Kidney capillary endothelial cell (primary cell): ENCODE measurements at regions not wholly inside any gene's neighbourhood (a gene's known extent, or its start where the extent isn't known, plus 50 kb on each side); places are given as distances from the start of the nearest gene placed in this dataset.
"Not testable (repeated sequence)": the region's sequence is repeated elsewhere in the genome, so short reads cannot be mapped to it uniquely, and the experiment has no call there.

Source experiments
- DNase-seq: peaks from one replicate; pipeline ENCODE4 v3.0.0-alpha.2; 2018; ENCODE audit warnings: low spot score

DNA sequence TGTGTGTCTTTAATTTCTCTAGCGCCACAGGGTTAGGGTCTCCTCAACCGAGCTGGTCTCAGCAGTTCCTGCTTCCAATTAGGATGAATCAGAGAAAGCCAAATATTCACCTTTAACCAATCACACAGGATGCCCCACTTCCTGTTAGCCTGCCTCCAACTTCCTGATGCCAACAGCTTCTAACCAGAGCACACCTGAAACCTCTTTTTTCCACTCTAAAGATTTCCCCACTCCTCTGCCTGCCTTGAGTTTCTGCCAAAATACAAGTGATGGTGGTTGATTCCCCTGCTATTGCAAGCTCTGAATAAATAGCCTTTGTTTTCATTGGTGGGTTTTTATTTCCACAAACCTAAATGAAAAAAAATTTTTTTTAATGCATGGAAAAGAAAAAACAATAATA, 144.7 kb upstream of the UST start:
- DNase-seq: no peak

DNA sequence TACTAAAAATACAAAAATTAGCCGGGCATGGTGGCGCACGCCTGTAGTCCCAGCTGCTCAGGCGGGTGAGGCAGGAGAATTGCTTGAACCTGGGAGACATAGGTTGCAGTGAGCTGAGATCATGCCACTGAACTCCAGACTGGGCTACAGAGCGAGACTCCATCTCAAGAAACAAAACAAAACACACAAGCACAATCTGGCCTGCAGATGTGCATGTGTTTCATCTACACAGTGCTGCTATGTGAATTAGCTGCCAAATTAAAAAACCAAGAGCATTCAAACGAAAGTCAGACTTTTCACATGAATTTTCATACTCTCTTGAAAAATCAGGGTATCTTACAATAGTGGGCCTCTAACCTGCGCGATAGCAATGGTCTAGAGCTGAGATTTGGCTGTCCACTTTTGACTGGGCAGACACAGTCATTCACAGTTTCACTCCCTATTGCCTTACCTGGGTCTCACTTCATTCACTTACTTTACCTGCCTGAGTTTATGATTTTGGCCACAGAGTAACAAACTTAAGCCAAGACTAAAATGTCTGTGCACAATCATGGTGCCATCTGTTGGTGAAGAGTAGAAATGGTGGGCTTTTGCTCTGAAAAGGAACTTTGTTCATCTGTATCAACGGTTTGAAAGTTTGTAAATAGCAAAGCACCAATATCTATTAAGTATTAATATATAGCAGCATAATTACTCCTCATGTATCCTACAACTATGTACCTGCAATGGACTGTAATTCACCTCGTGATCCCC, 138.5 kb upstream of the UST start:
- DNase-seq: peak; percentile 10

DNA sequence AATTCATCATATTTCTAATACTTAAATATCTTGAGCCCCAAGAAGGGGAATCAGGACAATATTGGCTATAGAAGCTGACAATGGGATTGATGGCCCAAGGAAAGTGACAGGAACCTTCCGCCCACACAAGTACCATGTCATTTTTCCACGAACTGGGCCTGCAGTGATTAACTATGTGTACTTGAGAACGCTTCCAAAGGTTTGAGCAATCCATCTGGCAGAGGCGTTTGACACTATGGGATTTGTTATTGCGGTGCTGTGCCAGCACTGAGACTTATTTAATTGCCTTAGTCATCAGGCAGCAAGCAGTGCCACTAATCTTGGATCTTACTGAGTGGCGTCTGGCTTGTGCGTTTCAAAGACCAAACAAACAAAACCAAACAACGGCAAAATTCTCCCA, 135.6 kb upstream of the UST start:
- DNase-seq: no peak

DNA sequence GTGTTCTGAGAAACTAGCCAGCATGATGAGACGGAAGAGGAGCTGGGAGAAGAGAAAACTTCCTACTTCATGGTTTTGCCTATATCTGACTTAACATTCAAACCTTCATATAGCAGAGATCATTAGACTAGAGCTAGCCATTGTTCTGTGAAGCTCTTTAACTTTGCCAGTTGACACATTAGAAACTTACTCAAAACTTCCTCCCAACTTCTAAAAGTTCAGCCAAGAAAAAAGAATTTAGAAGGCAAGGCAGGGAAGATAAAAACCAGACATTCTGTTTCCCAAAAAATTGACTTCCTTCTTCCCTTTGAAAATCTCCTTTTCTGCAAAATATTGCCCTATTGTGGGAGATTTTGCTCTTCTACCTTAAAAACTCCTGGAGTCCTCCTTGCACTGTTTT, 134.8 kb upstream of the UST start:
- no peak for DNase-seq

DNA sequence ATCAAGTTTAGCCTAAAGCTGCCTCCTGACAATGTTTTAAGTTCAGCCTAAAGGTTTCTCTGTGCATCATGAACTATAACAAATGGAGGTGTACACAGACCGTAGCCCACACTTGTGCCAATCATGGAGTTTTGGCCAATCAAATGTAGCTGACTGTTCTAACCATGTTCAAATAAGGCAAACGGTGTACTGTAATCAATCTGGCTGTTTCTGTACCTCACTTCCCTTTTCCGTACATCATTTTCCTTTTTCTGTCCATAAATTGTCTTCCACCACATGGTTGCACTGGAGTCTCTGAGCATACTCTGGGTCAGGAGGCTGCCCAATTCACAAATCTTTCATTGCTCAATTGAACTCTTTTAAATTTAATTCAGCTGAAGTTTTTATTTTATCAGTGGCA, 132.2 kb upstream of the UST start:
- DNase-seq: no peak

DNA sequence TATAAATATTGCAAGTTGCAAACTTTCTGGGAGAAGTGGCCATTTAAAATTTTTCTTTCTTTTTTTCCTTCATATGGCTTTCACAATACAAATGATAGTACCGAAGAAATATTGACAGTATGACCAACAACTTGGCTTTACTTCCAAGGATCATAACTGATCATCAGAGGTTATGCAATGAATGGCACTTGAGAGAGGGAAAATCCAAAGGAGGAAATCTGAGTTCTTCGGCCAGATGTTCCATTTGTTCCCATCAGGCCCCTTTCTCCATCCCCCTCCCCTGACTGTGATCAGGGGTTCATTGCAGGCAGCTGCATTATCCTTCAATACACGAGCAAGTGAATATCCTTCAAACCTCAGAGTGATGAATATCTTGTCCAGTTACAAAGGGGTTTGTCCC, 130.0 kb upstream of the UST start:
- DNase-seq: no peak

DNA sequence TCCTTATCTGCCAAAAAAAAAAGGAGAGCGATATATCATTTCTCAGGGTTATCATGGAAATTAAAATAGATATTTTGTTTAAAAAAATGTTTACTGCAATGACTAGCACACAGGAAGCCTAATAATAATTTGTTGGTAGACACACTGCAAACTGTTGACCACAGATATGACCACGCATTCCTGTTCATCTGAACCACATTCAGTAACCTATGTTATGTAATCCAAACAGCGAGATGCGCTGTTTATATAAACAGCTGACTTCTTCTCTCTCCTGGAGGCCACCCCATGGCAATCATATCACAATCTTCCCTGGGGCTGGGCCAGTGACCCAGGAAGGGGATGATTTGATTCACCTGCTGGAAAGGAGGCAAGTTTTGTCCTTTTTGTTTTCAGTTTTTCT, 129.3 kb upstream of the UST start:
- no peak for DNase-seq

DNA sequence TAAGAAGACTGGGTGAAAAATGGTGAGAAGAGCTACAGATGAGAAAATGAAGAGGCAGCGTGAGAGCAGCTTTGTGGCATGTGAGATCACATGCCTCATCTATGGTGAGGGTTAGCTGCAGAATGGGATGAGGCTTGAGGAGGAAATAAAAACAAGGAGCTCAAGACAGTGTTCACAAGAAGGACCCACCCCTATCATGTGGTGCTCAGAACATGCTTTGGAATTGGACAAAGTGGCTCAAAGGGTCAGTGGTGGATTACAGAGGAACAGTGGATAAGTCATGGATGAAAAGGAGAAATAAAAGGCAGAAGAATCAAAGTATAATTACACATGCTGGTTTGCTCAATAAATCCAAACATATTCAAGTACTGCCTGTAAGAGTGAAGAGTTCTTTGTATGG, 126.9 kb upstream of the UST start:
- DNase-seq: no peak

DNA sequence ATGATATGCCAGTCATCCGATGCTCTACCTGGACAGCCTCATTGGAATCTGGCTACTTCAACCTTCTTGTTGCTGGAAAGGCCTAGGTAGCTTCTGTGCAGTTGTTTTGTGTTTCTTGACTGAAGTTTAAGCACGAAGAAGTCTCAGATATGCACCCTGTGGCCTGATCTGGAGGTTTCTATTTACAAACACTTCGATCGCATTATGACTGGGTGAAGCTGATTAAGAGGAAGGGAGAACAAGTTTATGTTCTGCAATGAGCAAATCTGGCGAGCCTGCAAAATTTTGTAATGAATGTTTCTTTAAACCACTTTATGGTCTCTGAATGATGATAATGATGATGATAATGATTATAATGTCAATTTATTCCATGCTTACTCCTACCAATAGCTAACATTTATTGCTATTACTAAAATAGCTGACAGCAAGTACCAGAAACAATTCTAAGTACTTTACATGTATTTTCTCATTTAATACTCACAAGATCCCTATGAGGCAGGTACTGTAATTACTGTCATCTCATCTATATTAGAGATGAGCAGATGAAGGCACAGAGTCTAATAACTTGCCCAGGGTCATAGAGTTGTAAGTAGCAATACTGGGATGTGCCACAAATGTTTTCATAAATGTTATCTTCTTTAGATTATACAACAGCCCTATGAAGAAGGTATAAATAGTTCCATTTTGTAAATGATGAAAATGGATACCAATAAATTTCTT, 126.1 kb upstream of the UST start:
- no peak for DNase-seq

DNA sequence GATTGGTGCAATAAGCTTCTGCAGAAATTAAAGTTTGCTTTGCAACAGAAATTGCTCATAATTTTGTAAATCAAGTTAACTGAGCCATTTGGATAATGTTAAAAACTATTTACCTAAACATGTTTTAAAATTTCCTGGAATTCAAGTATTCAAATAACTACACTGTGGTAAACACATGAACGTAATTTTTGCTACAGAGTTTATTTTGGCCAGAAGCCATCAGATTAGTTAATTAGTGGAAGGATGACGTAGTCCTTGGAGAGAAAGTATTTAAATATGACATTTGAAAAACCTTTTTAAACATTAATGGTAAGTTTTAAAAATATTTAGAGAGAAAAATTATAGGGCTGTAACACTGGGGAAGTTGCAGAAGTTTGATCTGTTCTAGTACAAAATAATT, 121.2 kb upstream of the UST start:
- DNase-seq: no peak

DNA sequence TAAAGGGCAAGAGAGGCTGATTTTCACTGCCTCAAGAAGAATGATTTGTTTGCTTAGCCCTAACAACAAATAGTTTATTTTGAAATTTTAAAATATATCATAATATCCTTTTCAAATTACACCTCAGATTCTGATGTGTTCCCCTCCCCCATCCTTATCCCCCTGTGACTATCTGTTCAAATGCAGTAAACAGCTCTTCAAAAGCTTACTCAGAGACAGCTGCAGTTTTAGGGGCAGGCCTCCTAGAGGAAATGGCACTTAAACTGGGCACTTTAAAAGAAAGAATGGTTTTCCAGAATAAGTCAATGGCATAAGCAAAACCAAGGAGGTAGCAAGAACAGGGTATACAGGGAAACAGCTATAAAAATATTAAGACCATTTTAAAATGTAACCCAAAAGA, 118.6 kb upstream of the UST start:
- no peak for DNase-seq

DNA sequence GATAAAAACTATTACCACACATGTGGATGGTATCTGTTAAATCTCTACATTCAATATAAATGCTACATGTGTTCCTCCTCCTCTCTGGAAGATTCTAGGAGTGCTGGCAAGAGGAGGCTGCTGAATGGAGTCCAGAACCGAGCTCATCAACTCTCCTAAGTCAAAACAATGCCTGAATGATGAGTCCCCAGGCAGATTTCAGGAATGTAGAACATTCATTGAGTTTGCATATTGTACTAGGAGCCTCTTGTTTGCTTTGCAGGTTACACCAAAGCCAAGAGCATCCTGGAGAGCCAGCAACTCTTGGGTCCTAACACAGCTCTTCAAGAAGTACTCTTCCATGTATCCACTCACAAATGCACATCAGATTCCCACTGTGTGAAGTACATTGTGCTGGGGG, 117.6 kb upstream of the UST start:
- no peak for DNase-seq

DNA sequence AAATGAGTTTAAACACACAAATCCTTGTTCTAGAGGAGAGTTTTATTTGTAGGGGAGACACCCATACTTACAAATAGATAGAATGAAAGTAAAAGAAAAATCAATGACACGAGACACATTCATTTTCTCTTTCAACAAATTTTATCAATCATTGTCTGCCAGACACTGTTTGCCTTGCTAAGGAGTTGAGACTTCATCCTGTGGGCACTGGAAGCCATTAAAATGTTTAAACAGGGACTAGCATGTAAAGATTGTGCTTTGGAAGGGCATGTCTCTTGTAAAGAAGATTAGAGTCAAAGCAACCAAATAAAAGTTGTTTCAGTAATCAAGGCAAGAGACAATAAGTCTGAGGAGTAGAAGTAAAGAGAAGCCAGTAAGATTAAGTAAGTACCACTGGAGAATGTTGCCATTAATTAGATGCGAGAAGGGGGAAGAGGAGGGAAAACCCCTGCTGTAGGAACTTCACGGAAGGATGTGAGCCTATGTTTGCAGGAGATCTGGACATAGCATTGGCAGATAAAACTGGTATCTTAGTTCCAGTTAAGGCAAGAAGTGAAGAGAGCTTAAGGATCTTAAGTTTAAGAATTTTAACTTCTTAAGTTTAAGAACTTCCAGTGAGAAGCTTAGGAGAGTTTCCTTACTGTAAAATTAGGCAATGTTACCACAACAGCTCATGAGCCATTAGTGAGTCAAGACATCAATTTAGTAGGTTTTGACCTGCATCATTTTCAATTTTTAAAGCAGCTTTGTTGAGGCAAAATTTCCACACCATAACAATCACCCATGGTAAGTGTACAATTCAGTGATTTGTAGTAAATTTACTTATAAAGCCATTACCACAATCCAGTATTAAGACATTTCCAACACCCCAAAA, 117.0 kb upstream of the UST start:
- DNase-seq: no peak

DNA sequence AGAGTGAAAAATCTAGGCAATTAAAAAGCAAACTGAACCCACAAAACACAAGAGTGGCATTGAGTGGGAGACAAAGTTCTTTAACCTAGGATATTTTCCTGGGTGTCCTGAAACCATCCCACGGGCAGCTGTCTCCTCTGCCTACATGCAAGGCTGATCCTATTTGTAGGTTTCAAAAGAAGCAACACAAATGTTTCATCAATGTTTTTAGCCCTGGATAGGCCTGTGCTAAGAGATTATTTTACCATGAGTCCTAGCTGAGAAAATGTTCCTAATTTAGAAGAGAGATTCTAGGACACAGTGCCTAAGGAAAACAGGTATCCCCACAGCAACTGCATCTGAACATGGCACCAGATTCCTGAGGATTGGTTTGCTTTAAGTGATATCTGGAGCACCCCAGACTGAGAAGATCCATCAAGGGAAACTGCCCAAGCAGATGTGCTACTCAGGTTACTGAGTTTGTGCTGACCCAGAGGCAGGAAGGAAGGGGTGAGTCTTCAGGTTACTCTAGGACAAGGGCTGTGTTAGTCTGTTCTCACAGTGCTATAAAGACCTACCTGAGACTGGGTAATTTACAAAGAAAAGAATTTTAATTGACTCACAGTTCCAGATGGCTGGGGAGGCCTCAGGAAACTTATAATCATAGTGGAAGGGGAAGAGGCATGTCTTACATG, 111.6 kb upstream of the UST start:
- DNase-seq: no peak

DNA sequence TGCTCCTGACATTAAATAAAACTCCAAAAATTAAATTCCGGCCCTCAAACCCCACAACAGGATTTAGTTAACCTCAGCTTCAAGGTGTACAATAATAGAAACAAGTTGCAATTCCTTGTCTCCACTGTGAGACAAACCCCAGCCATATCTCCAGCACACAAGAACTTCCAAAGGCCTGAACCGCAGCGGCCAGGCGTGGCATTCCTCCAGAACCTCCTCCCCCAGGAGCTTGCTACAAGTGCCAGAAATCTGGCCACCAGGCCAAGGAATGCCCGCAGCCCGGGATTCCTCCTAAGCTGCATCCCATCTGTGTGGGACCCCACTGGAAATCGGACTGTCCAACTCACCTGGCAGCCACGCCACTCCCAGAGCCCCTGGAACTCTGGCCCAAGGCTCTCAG, 105.0 kb upstream of the UST start:
- not testable (repeated sequence) for DNase-seq

DNA sequence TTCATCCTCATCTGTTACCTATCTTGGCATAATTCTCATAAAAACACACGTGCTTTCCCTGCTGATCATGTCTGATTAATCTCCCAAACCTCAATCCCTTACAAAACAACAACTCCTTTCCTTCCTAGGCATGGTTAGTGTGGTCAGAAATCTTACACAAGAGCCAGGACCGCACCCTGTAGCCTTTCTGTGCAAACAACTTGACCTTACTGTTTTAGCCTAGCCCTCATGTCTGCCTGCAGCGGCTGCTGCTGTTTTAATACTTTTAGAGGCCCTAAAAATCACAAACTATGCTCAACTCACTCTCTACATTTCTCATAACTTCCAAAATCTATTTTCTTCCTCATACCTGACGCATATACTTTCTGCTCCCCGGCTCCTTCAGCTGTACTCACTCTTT, 103.6 kb upstream of the UST start:
- not testable (repeated sequence) for DNase-seq

DNA sequence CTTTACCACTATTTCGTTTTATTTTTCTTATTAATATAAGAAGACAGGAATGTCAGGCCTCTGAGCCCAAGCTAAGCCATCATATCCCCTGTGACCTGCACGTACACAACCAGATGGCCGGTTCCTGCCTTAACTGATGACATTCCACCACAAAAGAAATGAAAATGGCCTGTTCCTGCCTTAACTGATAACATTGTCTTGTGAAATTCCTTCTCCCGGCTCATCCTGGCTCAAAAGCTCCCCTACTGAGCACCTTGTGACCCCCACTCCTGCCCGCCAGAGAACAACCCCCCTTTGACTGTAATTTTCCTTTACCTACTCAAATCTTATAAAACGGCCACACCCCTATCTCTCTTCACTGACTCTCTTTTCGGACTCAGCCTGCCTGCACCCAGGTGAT, 101.8 kb upstream of the UST start:
- not testable (repeated sequence) for DNase-seq

DNA sequence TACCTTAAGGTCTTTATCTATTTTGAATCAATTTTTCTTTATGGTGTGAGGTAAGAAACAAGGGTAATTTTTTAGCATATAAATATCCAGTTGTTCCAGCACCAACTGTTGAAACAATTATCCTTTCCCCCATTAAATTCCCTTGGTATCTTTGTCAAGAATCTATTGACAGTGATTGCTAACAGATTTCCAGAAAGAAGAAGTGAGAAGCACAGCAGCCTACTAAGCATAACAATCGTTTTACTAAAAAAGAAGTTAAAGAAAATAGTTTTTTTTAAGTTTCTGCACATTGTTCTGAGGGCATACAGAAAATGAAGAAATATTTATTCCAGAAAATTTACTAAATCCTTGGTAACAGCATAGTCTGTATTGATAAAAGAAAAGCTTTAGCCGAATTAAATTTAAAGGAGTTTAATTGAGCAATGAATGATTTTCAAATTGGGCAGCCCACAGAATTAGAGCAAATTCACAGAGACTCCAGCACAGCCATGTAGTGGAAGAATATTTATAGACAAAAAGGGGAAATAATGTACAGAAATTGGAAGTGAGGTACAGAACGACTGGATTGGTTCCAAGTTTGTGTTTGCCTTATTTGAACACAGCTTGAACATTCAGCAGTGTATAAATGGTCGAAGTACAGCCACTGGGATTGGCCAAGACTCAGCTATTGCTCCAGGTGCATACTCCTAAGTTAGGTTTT, 97.9 kb upstream of the UST start:
- no peak for DNase-seq

DNA sequence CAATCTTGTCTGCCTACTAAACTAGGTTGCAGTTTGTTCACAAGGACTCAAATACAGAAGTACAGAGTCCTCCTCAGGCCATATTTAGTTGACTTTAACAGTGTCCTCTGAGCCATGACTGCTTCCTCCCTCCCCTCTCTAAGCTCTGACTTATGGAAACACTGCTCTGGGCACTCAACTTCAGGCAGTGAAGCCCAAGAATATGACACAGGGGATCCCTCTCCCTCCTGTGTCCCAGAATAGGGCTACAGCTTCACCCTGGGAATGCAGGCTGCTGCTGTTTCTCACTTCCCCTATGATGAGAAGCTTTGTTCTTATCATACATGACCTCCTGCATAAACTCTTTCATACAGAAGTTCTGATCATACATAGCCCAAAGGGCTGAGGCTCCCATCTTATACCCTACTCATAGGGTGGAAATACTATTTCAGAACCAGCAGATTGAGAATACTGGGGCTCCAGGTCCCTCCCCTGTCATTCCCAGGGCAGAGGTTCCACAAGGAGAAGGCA, 97.3 kb upstream of the UST start:
- DNase-seq: no peak

DNA sequence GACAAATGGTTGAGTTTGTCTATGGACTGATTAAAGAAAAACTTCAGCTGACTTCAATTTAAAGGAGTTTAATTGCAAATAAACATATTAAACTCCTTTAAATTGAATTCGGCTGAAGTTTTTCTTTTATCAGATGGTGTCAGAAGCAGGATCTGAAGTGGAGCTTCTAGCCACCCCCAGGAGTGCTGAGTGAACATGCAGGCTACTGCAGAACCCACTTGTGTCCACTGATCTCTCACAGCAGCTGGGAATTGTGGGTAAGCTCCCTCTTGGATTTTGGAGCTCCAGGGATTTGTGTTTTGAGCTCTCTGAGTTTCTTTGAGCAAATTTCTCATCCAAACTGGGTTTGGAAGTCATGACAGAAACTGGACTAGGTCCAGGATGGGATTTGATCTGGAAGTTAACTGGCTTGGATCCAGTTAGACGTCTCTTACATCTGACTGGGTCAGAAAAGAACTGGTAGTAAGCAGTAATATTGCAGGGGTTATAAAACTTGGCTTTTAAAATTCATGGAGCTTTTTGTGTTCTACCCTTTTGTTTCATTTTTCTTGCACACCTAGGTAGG, 95.8 kb upstream of the UST start:
- DNase-seq: no peak

DNA sequence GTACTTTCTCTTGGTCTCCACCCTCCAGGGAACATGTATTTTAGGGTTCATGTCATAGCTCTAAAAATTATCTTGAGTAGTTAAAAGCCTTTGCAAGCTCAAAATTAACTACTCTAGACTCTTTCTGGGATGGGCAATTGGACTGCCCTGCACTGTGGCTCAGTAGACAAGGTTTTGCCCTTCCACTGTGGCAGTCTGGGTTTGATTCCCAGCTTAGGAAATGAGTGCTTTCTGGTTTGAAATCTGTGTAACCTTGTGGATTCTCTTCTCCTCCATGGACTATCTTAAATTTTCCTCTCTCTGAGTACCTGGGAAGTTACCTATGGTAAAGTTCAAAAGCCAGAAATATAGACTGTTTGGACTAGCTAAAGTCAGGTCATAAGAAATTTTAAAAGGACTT, 94.6 kb upstream of the UST start:
- DNase-seq: no peak
